Thoracic aorta (tissue), 2 donors: ENCODE measurements at regions not wholly inside any gene's neighbourhood (a gene's known extent, or its start where the extent isn't known, plus 50 kb on each side); places are given as distances from the start of the nearest gene placed in this dataset.
A peak's percentile ranks its signal among the peaks of the same experiment; 100 is the strongest.

Experiments
- ATAC-seq: fragments of 150-250 bp; one replicate; pipeline ENCODE4 v1.8.0; 2017; ENCODE audit warnings: low read depth; ENCODE audit not compliant: insufficient number of reproducible peaks, low FRiP score
- DNase-seq: peaks from one replicate; pipeline ENCODE4 v3.0.0-alpha.2; 2020; ENCODE audit warnings: low spot score
- H3K27ac ChIP-seq, 2 donors: fragments of 200-600 bp; sonication (generic); 1 replicate in 1 of 2; 2 replicates in 1 of 2; pipeline ENCODE4 v1.5.1; 2016; ENCODE audit warnings: mild to moderate bottlenecking in 2 of 2, moderate library complexity in 2 of 2
- H3K27me3 ChIP-seq: fragments of 200-600 bp; sonication (generic); replicated peaks from 2 replicates; pipeline ENCODE4 v1.6.0; 2016; ENCODE audit warnings: mild to moderate bottlenecking; ENCODE audit not compliant: insufficient read depth
- H3K36me3 ChIP-seq: fragments of 200-600 bp; sonication (generic); one replicate; pipeline ENCODE4 v1.5.1; 2016
- H3K4me1 ChIP-seq, 2 donors: fragments of 200-600 bp; sonication (generic); 1 replicate in 1 of 2; 2 replicates in 1 of 2; pipeline versions ENCODE4 v1.5.1 to v1.6.0; 2016; ENCODE audit warnings: low read depth in 2 of 2, mild to moderate bottlenecking in 1 of 2; ENCODE audit not compliant: control insufficient read depth in 1 of 2
- H3K4me3 ChIP-seq: fragments of 200-600 bp; sonication (generic); 2 replicates; pipeline ENCODE4 v1.5.1; 2016; ENCODE audit warnings: mild to moderate bottlenecking
- H3K9me3 ChIP-seq: fragments of 200-600 bp; sonication (generic); 2 replicates; pipeline ENCODE4 v1.5.1; 2016
- CTCF ChIP-seq: fragments of 200-600 bp; sonication (generic); IDR thresholded peaks from one replicate; pipeline ENCODE4 v1.5.1; 2019; ENCODE audit warnings: antibody characterized with exemption

GRCh38 chr12:88318726-88319125 is 176.6 kb downstream of the TMTC3 start:
- no peak for ATAC-seq
- Histone ChIP-seq H3K27me3 (no peaks in the 10 kb centered on the region), H3K4me3 (no peak overlapping the region), H3K36me3 (no peaks in the 10 kb centered on the region), H3K27ac (no peak overlapping the region), H3K9me3 (no peaks in the 10 kb centered on the region), H3K4me1 (no peaks in the 10 kb centered on the region)
- no peak for TF ChIP-seq CTCF
- no peak for DNase-seq

GRCh38 chr12:88325076-88325815 is 183.1 kb downstream of the TMTC3 start:
- Histone ChIP-seq H3K4me3 (no peak overlapping the region), H3K4me1 (peaks cover 2 to 11% of the 10 kb centered on the region in 2 donors), H3K36me3 (no peaks in the 10 kb centered on the region), H3K27me3 (no peaks in the 10 kb centered on the region), H3K27ac (peak overlapping the region in 1 of 2 donors; percentile 18), H3K9me3 (no peaks in the 10 kb centered on the region)
- TF ChIP-seq CTCF: no peak
- ATAC-seq (peak; percentile 46), DNase-seq (no peak)

GRCh38 chr12:88325816-88326189 is 183.7 kb downstream of the TMTC3 start:
- ATAC-seq: no peak
- no peaks in the 10 kb centered on the region for H3K27me3 ChIP-seq
- no peak overlapping the region for H3K4me3 ChIP-seq
- H3K9me3 ChIP-seq: no peaks in the 10 kb centered on the region
- peaks cover 2 to 11% of the 10 kb centered on the region in 2 donors for H3K4me1 ChIP-seq
- TF ChIP-seq CTCF: no peak
- no peak overlapping the region for H3K27ac ChIP-seq
- no peaks in the 10 kb centered on the region for H3K36me3 ChIP-seq
- DNase-seq: no peak

- H3K4me3 ChIP-seq: no peak overlapping the region
- peaks cover 2 to 11% of the 10 kb centered on the region in 2 donors for H3K4me1 ChIP-seq
- ATAC-seq (no peak), DNase-seq (no peak)
- no peaks in the 10 kb centered on the region for H3K9me3 ChIP-seq
- no peaks in the 10 kb centered on the region for H3K27me3 ChIP-seq
- no peaks in the 10 kb centered on the region for H3K36me3 ChIP-seq
- TF ChIP-seq CTCF: no peak
- no peak overlapping the region for H3K27ac ChIP-seq
These were observed 185.2 kb downstream of the TMTC3 start for GRCh38 chr12:88327276-88327675.

GRCh38 chr12:88328090-88328489 is 186.0 kb downstream of the TMTC3 start:
- TF ChIP-seq CTCF: no peak
- Histone ChIP-seq H3K27ac (no peak overlapping the region), H3K27me3 (no peaks in the 10 kb centered on the region), H3K9me3 (no peaks in the 10 kb centered on the region), H3K36me3 (no peaks in the 10 kb centered on the region), H3K4me1 (peaks cover 2 to 11% of the 10 kb centered on the region in 2 donors), H3K4me3 (no peak overlapping the region)
- ATAC-seq (no peak), DNase-seq (no peak)
